ENCODE measurements at regions not wholly inside any gene's neighbourhood (a gene's known extent, or its start where the extent isn't known, plus 50 kb on each side); places are given as distances from the start of the nearest gene placed in this dataset.

DNA sequence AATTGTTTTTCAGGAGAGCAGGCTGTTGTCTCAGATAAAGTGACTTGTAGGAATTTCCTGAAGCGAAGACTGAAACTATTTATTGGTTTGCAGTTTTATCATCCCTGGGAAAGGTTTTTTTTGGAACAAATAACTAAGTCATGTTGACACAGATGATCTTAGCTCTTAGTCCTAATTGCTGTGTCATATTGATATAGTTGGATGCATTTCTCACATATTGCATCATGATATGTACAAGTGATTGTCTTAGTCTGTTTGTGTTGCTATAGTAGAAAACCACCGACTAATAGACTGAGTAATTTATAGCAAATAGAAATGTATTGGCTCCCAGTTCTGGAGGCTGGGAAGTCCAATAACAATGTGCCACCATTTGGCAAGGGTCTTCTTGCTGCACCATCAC lies 397.5 kb upstream of the PPP1R2C start:
- no peak for TF ChIP-seq POLR2AphosphoS5 (IDR thresholded peaks at IDR 0.05; ENCODE audit: low read depth, low read length)
- TF ChIP-seq TAF1 (IDR thresholded peaks at IDR 0.05; ENCODE audit: borderline replicate concordance, insufficient read depth, low read length) = no peak
- TF ChIP-seq, protein P1, sequence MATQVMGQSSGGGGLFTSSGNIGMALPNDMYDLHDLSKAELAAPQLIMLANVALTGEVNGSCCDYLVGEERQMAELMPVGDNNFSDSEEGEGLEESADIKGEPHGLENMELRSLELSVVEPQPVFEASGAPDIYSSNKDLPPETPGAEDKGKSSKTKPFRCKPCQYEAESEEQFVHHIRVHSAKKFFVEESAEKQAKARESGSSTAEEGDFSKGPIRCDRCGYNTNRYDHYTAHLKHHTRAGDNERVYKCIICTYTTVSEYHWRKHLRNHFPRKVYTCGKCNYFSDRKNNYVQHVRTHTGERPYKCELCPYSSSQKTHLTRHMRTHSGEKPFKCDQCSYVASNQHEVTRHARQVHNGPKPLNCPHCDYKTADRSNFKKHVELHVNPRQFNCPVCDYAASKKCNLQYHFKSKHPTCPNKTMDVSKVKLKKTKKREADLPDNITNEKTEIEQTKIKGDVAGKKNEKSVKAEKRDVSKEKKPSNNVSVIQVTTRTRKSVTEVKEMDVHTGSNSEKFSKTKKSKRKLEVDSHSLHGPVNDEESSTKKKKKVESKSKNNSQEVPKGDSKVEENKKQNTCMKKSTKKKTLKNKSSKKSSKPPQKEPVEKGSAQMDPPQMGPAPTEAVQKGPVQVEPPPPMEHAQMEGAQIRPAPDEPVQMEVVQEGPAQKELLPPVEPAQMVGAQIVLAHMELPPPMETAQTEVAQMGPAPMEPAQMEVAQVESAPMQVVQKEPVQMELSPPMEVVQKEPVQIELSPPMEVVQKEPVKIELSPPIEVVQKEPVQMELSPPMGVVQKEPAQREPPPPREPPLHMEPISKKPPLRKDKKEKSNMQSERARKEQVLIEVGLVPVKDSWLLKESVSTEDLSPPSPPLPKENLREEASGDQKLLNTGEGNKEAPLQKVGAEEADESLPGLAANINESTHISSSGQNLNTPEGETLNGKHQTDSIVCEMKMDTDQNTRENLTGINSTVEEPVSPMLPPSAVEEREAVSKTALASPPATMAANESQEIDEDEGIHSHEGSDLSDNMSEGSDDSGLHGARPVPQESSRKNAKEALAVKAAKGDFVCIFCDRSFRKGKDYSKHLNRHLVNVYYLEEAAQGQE (IDR thresholded peaks at IDR 0.05; ENCODE audit: insufficient read depth in 1 of 2, low read depth in 2 of 2, low read length in 2 of 2) = no peak
- no peak for TF ChIP-seq SIN3A (IDR thresholded peaks at IDR 0.05; ENCODE audit: borderline replicate concordance, insufficient read depth, low read length)
- TF ChIP-seq FOXP2 (optimal IDR thresholded peaks at IDR 0.05; ENCODE audit: borderline replicate concordance, extremely low read depth, extremely low read length, insufficient read depth) = no peak
